ENCODE measurements at regions not wholly inside any gene's neighbourhood (a gene's known extent, or its start where the extent isn't known, plus 50 kb on each side); places are given as distances from the start of the nearest gene placed in this dataset.

- Histone ChIP-seq H3K9me3 (ENCODE audit: low read length) (no peaks in the 10 kb centered on the region), H3K36me3 (ENCODE audit: insufficient read depth, low read length) (no peaks in the 10 kb centered on the region), H2AFZ (ENCODE audit: low read length) (no peak overlapping the region), H3K4me3 (ENCODE audit: low read depth, low read length, poor library complexity, severe bottlenecking) (no peak overlapping the region), H3K4me1 (ENCODE audit: insufficient read depth, low read length, poor library complexity, severe bottlenecking) (no peaks in the 10 kb centered on the region), H3K79me2 (ENCODE audit: insufficient read depth, low read depth, low read length) (no peaks in the 10 kb centered on the region), H3K9me2 (ENCODE audit: insufficient read depth, low read length) (no peaks in the 10 kb centered on the region), H4K20me1 (ENCODE audit: insufficient read depth, low read length) (no peaks in the 10 kb centered on the region), H3K4me2 (ENCODE audit: low read length) (no peak overlapping the region), H3K27ac (ENCODE audit: low read depth, low read length, poor library complexity, severe bottlenecking) (no peak overlapping the region)
- TF ChIP-seq EZH2phosphoT487 (IDR thresholded peaks at IDR 0.05; ENCODE audit: borderline replicate concordance, low read depth, low read length), result no peak
- no peak for TF ChIP-seq CTCF (conservative IDR thresholded peaks at IDR 0.05; ENCODE audit: low read length)
- DNase-seq (ENCODE audit: low spot score), result no peak
- ChIA-PET POLR2A (no interaction called here), CTCF (ENCODE audit: unreplicated experiment) (no interaction called here)
- BruUV-seq (replicated peaks), result no TSS peak
- intact Hi-C loops (cut with micrococcal nuclease; ENCODE audit: unreplicated experiment), result no loop called here
Measured at GRCh38 chr5:174338185-174339010, 292.9 kb downstream of the NSG2 start.

- Histone ChIP-seq H3K4me2 (ENCODE audit: low read length) (no peak overlapping the region), H4K20me1 (ENCODE audit: insufficient read depth, low read length) (no peaks in the 10 kb centered on the region), H3K36me3 (ENCODE audit: insufficient read depth, low read length) (no peaks in the 10 kb centered on the region), H3K9me3 (ENCODE audit: low read length) (no peaks in the 10 kb centered on the region), H3K9me2 (ENCODE audit: insufficient read depth, low read length) (no peaks in the 10 kb centered on the region), H3K4me3 (ENCODE audit: low read depth, low read length, poor library complexity, severe bottlenecking) (no peak overlapping the region), H3K4me1 (ENCODE audit: insufficient read depth, low read length, poor library complexity, severe bottlenecking) (no peaks in the 10 kb centered on the region), H2AFZ (ENCODE audit: low read length) (no peak overlapping the region), H3K27ac (ENCODE audit: low read depth, low read length, poor library complexity, severe bottlenecking) (no peak overlapping the region), H3K79me2 (ENCODE audit: insufficient read depth, low read depth, low read length) (no peaks in the 10 kb centered on the region)
- TF ChIP-seq EZH2phosphoT487 (IDR thresholded peaks at IDR 0.05; ENCODE audit: borderline replicate concordance, low read depth, low read length) (no peak), CTCF (conservative IDR thresholded peaks at IDR 0.05; ENCODE audit: low read length) (no peak)
- no peak for DNase-seq (ENCODE audit: low spot score)
- ChIA-PET POLR2A (no interaction called here), CTCF (ENCODE audit: unreplicated experiment) (no interaction called here)
- no TSS peak for BruUV-seq (replicated peaks)
- intact Hi-C loops (cut with micrococcal nuclease; ENCODE audit: unreplicated experiment), result no loop called here
Measured at GRCh38 chr5:174339130-174339529, 293.6 kb downstream of the NSG2 start.

GRCh38 chr5:174340226-174340625, 294.7 kb downstream of the NSG2 start:
- TF ChIP-seq CTCF (conservative IDR thresholded peaks at IDR 0.05; ENCODE audit: low read length) (no peak), EZH2phosphoT487 (IDR thresholded peaks at IDR 0.05; ENCODE audit: borderline replicate concordance, low read depth, low read length) (no peak)
- Histone ChIP-seq H3K36me3 (ENCODE audit: insufficient read depth, low read length) (no peaks in the 10 kb centered on the region), H3K9me2 (ENCODE audit: insufficient read depth, low read length) (no peaks in the 10 kb centered on the region), H2AFZ (ENCODE audit: low read length) (no peak overlapping the region), H3K27ac (ENCODE audit: low read depth, low read length, poor library complexity, severe bottlenecking) (no peak overlapping the region), H3K4me2 (ENCODE audit: low read length) (no peak overlapping the region), H3K4me3 (ENCODE audit: low read depth, low read length, poor library complexity, severe bottlenecking) (no peak overlapping the region), H3K79me2 (ENCODE audit: insufficient read depth, low read depth, low read length) (no peaks in the 10 kb centered on the region), H4K20me1 (ENCODE audit: insufficient read depth, low read length) (no peaks in the 10 kb centered on the region), H3K4me1 (ENCODE audit: insufficient read depth, low read length, poor library complexity, severe bottlenecking) (no peaks in the 10 kb centered on the region), H3K9me3 (ENCODE audit: low read length) (no peaks in the 10 kb centered on the region)
- intact Hi-C loops (cut with micrococcal nuclease; ENCODE audit: unreplicated experiment), result no loop called here
- BruUV-seq (replicated peaks), result no TSS peak
- CTCF ChIA-PET (ENCODE audit: unreplicated experiment), result no interaction called here
- no peak for DNase-seq (ENCODE audit: low spot score)
- POLR2A ChIA-PET, result interaction anchor here (0.6 to 1.1 kb wide), 2 partner anchors 17 to 30 kb away, joined by 3 to 4 read pairs; no protein-coding TSS in a partner anchor

Data from OCI-LY7 (cell line).